Testis (tissue), 2 donors: ENCODE measurements at regions not wholly inside any gene's neighbourhood (a gene's known extent, or its start where the extent isn't known, plus 50 kb on each side); places are given as distances from the start of the nearest gene placed in this dataset.

Source experiments
- POLR2A ChIP-seq: fragments of 450-650 bp; IDR thresholded peaks from one replicate; pipeline ENCODE4 v1.6.1; 2017; ENCODE audit warnings: antibody characterized with exemption, mild to moderate bottlenecking, moderate library complexity
- TF ChIP-seq, protein P1 (sequence below), 3 experiments: fragments of 450-650 bp in 2 of 3; fragments of 200-600 bp in 1 of 3; sonication (generic) in 1 of 3; IDR thresholded peaks; one replicate each; pipeline ENCODE4 v1.5.1; 2016 to 2019; ENCODE audit warnings: antibody characterized with exemption in 3 of 3, mild to moderate bottlenecking in 2 of 3, moderate library complexity in 1 of 3

DNA sequence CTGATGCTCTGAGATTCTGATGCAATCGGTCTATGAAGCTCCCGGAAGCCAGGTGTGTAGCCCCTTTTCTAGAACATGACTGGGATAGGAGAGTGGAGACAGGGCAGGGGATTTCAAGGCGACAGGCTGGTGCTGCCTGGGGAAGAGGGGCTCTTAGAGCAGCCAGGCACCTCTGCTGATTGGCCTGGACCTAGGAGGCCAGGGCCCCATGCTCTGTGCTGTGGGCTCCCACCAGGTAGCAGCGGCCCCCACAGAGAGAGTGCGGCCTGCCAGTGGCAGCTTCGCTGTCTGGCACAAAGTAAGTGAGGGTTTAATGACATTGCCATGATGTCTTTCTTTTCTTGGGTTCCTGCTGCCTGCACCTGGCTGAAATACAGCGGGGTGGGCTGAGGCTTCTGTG, 99.4 kb upstream of the PODXL start:
- TF ChIP-seq, protein P1, sequence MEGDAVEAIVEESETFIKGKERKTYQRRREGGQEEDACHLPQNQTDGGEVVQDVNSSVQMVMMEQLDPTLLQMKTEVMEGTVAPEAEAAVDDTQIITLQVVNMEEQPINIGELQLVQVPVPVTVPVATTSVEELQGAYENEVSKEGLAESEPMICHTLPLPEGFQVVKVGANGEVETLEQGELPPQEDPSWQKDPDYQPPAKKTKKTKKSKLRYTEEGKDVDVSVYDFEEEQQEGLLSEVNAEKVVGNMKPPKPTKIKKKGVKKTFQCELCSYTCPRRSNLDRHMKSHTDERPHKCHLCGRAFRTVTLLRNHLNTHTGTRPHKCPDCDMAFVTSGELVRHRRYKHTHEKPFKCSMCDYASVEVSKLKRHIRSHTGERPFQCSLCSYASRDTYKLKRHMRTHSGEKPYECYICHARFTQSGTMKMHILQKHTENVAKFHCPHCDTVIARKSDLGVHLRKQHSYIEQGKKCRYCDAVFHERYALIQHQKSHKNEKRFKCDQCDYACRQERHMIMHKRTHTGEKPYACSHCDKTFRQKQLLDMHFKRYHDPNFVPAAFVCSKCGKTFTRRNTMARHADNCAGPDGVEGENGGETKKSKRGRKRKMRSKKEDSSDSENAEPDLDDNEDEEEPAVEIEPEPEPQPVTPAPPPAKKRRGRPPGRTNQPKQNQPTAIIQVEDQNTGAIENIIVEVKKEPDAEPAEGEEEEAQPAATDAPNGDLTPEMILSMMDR (IDR thresholded peaks at IDR 0.05): no peak
- no peak for TF ChIP-seq POLR2A
